Frontal cortex (tissue), 3 donors: ENCODE measurements at regions not wholly inside any gene's neighbourhood (a gene's known extent, or its start where the extent isn't known, plus 50 kb on each side); places are given as distances from the start of the nearest gene placed in this dataset.

Source experiments
- DNase-seq, 2 donors: peaks; one replicate each; pipeline ENCODE4 v3.0.0; 2012; ENCODE audit warnings: low spot score in 2 of 2
- FAIRE-seq: peaks from 2 replicates; lab custom pipeline; 2012; peaks lifted over from hg19 to GRCh38; lab: Jason Lieb, UNC
- donor health status: control.
- donor health status: control.
- donor health status: control.

GRCh38 chr15:62485170-62485720, 320.2 kb upstream of the C2CD4B start:
- FAIRE-seq, result no peak
- DNase-seq, result no peak

- FAIRE-seq, result no peak
These were observed 321.0 kb upstream of the C2CD4B start for GRCh38 chr15:62486041-62486440.

DNA sequence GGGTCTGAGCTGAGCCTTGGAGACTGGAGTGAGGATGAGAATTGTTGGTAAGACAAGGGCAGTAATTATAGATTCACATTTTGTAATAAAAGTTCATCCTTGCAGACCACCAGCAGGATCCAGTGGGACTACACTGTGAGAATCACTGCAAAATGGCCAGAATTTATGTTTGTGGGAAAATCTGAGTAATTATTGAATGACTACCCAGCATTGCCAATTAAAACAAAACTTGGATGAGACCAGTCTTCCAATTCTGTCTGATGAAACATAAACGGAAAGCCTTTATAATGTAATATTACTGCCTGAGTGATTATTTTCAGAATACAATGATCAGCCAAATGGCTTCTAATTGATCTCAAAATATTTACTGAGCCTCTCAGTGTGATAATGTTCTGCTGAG, 323.3 kb upstream of the C2CD4B start:
- FAIRE-seq (no peak), DNase-seq (no peak)

More at GRCh38 chr15:62486041-62486440, 321.0 kb upstream of the C2CD4B start:
- DNase-seq, result no peak

DNA sequence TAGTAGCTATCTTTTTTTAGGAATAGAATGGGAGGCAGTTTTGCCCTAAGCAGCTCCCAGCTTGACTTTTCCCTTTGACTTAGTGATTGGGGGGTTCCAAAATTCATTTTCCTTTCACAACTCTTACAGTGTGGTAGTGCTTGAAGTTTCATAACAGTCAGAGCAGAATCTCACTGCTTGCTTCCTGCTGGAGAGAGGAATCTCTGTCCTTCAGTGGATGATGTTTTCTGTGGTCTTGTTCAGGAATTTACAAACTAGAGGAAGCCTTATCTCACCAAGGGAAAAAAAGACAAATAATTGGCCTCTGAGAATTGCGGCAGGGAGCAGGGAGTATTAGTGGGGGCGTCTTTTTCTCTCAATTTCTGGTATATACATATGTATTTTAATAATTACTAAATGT, 326.6 kb upstream of the C2CD4B start:
- DNase-seq (no peak), FAIRE-seq (no peak)

DNA sequence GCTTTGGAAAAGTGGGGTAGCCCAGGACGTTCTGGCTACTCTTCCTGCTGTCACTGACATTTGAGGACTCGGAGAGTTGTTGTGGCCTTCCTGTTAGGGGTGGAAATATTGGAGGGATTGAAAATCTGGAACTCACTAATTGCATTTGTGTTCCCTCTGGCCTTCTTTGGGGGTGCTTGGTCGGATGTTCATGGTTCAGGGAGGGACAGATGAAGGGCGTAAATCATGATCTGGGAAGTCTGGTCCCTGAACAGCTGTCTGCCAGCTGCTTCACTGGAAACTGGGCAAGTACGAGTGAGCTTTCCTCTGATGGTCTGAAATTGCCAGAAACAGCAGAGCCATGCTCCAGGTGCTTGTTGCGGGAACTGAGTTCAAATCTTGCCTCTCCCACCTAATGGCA, 327.8 kb upstream of the C2CD4B start:
- DNase-seq, result no peak
- no peak for FAIRE-seq

DNA sequence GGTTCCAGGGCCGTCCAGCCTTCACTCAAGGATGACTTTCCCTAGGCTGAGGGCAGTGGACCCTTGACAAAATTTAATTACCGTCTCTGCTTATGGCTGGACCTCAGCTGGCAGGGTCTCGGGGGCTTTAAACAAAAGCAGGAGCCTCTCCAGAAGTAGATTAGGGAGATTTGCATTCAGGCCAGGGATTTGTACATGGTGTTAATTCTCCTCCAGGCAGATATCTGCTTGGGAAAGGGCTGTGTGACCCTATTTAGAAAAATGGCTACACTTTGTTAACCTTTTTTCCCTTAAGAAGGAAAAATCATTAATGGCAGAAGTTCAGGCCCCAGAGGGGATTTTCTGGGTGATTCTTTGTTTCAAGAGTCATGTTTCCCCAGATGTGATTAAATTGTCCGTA, 329.1 kb upstream of the C2CD4B start:
- no peak for FAIRE-seq
- DNase-seq, result no peak

DNA sequence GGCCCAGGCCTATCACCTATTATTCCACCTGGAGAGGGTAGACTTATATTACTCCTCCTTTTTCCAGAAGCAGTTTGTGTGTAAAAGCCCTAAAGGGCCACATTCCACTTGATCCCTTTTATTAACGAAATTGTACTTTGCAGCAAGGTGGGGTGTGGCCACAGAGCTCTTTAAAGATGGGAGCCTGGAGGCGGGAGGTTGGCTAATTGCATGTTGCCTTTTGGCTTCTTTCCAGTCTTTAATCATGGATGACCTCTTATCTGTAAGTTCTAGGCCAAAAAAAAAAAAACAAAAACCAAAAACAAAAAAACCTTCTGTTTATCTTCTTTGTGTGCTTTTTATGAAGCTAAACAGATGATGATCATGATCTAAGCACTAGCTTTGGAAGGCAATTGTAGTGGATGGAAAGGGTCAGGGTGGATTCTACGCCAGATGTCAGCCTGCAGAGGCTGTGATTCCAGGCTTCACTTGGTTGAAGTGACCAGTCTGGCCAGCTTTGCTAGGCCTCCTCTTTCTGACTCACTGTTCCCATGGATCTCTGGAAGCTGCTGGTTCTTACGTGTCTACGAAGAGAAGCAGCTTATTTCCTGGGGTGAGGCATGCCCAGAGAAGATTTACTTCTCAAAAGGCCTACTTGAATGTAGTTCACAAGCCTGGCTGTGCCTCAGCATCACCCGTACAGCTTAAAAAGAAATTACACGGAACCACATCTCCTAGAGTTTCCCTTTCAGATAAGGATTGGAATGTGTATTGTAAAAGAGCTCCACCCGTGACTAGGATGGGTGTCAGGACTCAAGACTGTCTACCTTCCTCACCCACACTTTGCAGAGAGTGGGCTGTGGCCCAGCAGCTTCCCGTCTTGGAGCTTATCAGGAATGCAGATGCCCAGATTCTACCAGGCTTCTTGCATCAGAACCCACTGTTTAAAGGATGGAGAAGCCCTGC, 330.9 kb upstream of the C2CD4B start:
- no peak for FAIRE-seq
- no peak for DNase-seq

GRCh38 chr15:62497356-62497755, 332.3 kb upstream of the C2CD4B start:
- DNase-seq (no peak), FAIRE-seq (no peak)

- no peak for DNase-seq
- no peak for FAIRE-seq
These were observed 333.2 kb upstream of the C2CD4B start for GRCh38 chr15:62498278-62498677.

- DNase-seq, result no peak
- FAIRE-seq, result no peak
These were observed 333.6 kb upstream of the C2CD4B start for GRCh38 chr15:62498712-62499111.

- FAIRE-seq (no peak), DNase-seq (no peak)
These were observed 335.2 kb upstream of the C2CD4B start for GRCh38 chr15:62500325-62500724.

- no peak for DNase-seq
- no peak for FAIRE-seq
These were observed 337.4 kb upstream of the C2CD4B start for GRCh38 chr15:62502451-62502850.

- FAIRE-seq, result no peak
- peak in 1 of 2 donors; percentile 24 for DNase-seq
These were observed 338.4 kb upstream of the C2CD4B start for GRCh38 chr15:62503451-62503850.

GRCh38 chr15:62505762-62506161, 340.7 kb upstream of the C2CD4B start:
- DNase-seq (no peak), FAIRE-seq (no peak)

- DNase-seq, result no peak
- FAIRE-seq, result no peak
These were observed 341.2 kb upstream of the C2CD4B start for GRCh38 chr15:62506217-62506805.

GRCh38 chr15:62509395-62509958, 344.4 kb upstream of the C2CD4B start:
- no peak for FAIRE-seq

GRCh38 chr15:62510791-62511190, 345.7 kb upstream of the C2CD4B start:
- DNase-seq (no peak), FAIRE-seq (no peak)

More at GRCh38 chr15:62509395-62509958, 344.4 kb upstream of the C2CD4B start:
- DNase-seq, result no peak

GRCh38 chr15:62512904-62513303, 347.8 kb upstream of the C2CD4B start:
- FAIRE-seq, result no peak
- DNase-seq, result no peak

DNA sequence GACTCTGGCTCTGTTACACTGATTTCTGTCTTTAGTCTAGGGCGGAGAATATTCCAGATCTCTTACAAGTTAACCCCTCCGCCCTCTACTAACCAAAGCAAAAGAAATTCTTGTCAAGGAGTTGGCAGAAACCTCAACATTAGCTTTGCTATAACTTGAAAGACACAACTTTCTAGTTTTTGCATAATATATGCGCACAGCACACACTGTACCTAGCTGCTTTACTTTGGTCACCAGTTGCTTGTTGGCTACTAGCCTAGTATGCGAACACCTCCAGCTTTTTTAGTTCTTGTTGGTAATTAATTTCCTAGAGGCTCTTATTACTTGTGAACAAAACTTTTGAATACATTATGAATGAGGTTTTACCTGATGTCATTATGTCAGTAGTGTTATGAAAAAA, 348.8 kb upstream of the C2CD4B start:
- no peak for FAIRE-seq
- no peak for DNase-seq

DNA sequence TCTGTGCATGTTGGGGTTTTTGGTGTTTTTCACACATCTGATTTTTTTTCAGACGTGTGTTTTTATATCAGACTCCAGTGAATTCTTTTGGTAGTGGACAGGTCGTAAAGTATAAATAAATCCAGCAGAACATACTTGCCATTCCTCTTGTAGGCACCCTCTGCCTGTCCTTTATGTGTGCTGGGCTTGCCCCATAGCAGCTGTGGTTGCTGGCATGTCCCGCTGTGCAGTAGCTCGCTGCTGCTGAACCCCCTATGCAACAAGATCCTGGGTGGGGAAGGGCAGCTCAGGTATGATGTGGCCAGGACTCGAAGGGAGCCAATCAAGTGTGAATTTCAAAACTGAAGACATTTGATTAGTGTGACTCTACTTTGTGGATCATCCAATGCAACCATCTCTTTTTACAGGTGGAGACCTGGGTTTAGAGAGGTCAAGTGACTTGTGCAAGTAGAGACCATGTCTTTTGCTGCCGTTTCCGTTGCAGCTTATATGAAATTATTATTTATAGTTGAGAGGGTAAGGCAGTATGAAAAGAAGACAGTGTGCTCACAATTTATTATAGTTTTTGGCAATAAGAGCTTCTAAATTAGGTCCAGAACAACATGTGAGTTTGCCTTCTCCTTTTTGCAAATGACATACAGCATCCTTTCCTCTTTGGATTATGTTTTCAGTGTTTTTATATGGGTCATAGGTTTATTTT, 350.8 kb upstream of the C2CD4B start:
- DNase-seq (no peak), FAIRE-seq (no peak)
